T-helper 17 cell (primary cell): ENCODE measurements at regions not wholly inside any gene's neighbourhood (a gene's known extent, or its start where the extent isn't known, plus 50 kb on each side); places are given as distances from the start of the nearest gene placed in this dataset.

ENCODE experiments used
- ATAC-seq: fragments of 150-1000 bp; cut with Tn5 transposase; 2 replicates; pipeline ENCODE4 v1.10.0; 2021; ENCODE audit warnings: mild to moderate bottlenecking, moderate library complexity
- DNase-seq, 3 donors: peaks; one replicate each; pipeline versions ENCODE4 v3.0.0 to v3.0.0-alpha.2; 2020 to 2021
- H3K9me3 ChIP-seq: one replicate; pipeline ENCODE4 v1.7.0; 2013; ENCODE audit warnings: low read length, mild to moderate bottlenecking; ENCODE audit not compliant: control insufficient read depth, poor library complexity, severe bottlenecking
- H3K27ac Mint-ChIP-seq: one replicate; pipeline ENCODE4 v1.8.0; 2022; ENCODE audit warnings: mild to moderate bottlenecking, moderate library complexity, mixed read lengths
- H3K27me3 Mint-ChIP-seq: one replicate; pipeline ENCODE4 v1.8.0; 2022; ENCODE audit warnings: mixed read lengths
- H3K36me3 Mint-ChIP-seq: one replicate; pipeline ENCODE4 v1.8.0; 2022; ENCODE audit warnings: low read depth, mixed read lengths
- H3K4me1 Mint-ChIP-seq: one replicate; pipeline ENCODE4 v1.8.0; 2022; ENCODE audit warnings: mild to moderate bottlenecking, mixed read lengths
- H3K4me3 Mint-ChIP-seq: one replicate; pipeline ENCODE4 v1.8.0; 2022; ENCODE audit warnings: mild to moderate bottlenecking, moderate library complexity, mixed read lengths

- Mint-ChIP-seq H3K4me3 (no peak overlapping the region), H3K36me3 (peaks cover 2% of the 10 kb centered on the region), H3K27me3 (peaks cover 24% of the 10 kb centered on the region), H3K4me1 (no peaks in the 10 kb centered on the region), H3K27ac (no peak overlapping the region)
- no peaks in the 10 kb centered on the region for H3K9me3 ChIP-seq
- DNase-seq (no peak), ATAC-seq (no peak)
Measured at GRCh38 chr9:134495881-134496412, 145.7 kb upstream of the COL5A1 start.

- H3K36me3 Mint-ChIP-seq: peaks cover 2% of the 10 kb centered on the region
- ATAC-seq (no peak), DNase-seq (no peak)
- no peak overlapping the region for H3K4me3 Mint-ChIP-seq
- H3K9me3 ChIP-seq: no peaks in the 10 kb centered on the region
- H3K4me1 Mint-ChIP-seq: no peaks in the 10 kb centered on the region
- no peak overlapping the region for H3K27ac Mint-ChIP-seq
- peaks cover 24% of the 10 kb centered on the region for H3K27me3 Mint-ChIP-seq
Measured at GRCh38 chr9:134496413-134497282, 145.0 kb upstream of the COL5A1 start.

GRCh38 chr9:134497283-134497860, 144.2 kb upstream of the COL5A1 start:
- Mint-ChIP-seq H3K27me3 (peaks cover 27% of the 10 kb centered on the region), H3K4me3 (no peak overlapping the region), H3K27ac (no peak overlapping the region), H3K36me3 (peaks cover 2% of the 10 kb centered on the region), H3K4me1 (no peaks in the 10 kb centered on the region)
- no peaks in the 10 kb centered on the region for H3K9me3 ChIP-seq
- DNase-seq (no peak), ATAC-seq (no peak)

GRCh38 chr9:134498814-134499166, 142.8 kb upstream of the COL5A1 start:
- no peaks in the 10 kb centered on the region for H3K4me1 Mint-ChIP-seq
- no peaks in the 10 kb centered on the region for H3K36me3 Mint-ChIP-seq
- H3K9me3 ChIP-seq: no peaks in the 10 kb centered on the region
- no peak overlapping the region for H3K4me3 Mint-ChIP-seq
- DNase-seq (no peak), ATAC-seq (no peak)
- no peak overlapping the region for H3K27ac Mint-ChIP-seq
- peaks cover 25% of the 10 kb centered on the region for H3K27me3 Mint-ChIP-seq

- DNase-seq (no peak), ATAC-seq (no peak)
- H3K9me3 ChIP-seq: no peaks in the 10 kb centered on the region
- H3K36me3 Mint-ChIP-seq: peaks cover 2% of the 10 kb centered on the region
- peaks cover 36% of the 10 kb centered on the region for H3K27me3 Mint-ChIP-seq
- H3K4me3 Mint-ChIP-seq: no peak overlapping the region
- H3K27ac Mint-ChIP-seq: no peak overlapping the region
- H3K4me1 Mint-ChIP-seq: no peaks in the 10 kb centered on the region
Measured at GRCh38 chr9:134500931-134501760, 140.5 kb upstream of the COL5A1 start.

DNA sequence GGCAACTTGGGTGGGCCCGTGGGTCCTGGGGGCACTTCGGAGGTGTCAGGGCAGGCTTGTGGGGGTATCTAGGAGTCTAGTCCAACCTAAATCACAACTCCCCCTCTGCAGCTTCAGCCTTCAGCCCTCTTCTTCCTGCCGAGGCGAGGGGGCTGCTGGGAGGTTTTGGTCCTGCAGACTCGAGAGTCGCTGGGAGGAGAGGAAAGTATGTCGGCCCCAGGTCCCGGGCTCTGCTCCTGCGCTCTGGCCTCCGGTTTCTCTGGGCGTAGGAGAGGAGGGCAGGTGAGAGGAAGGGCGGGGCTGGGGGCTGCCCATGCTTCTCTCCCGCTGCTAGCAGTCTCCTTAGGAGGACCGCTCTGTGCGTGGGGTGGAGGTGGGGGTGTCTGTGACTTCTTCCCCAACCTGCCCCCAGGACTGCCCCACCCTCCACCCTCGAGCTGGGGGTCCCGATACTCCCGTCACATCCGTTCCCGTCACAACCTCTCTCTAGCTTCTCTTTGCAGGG, 139.8 kb upstream of the COL5A1 start:
- H3K9me3 ChIP-seq: no peaks in the 10 kb centered on the region
- Mint-ChIP-seq H3K4me3 (no peak overlapping the region), H3K27me3 (peaks cover 32% of the 10 kb centered on the region), H3K36me3 (peaks cover 2% of the 10 kb centered on the region), H3K27ac (no peak overlapping the region), H3K4me1 (no peaks in the 10 kb centered on the region)
- DNase-seq (no peak), ATAC-seq (no peak)

DNA sequence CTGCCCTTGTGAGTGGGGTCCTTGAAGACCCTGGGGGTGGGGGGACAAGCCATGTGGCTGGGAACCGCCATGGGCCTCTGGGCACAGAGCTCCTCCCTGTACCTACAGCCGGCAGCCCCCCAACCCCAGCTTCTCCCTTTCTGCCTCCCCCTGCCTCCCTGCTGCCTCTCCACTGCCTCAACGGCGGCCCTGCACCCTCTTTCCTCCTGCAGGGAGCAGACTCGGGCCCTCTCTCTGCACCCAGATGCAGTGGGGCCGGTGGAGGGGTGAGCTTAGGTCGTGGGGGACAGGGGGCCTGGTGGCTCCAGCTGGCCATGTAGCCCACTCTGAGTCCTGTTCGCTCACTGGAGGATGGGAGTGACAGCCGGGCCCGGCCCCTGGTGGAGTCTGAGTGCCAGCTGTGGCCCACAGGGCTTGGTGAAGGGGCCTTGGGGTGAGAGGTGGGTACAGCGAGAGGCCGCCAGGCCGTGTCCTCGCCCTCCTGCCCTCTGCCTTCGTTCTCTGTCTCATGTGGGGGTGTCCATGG, 139.3 kb upstream of the COL5A1 start:
- Mint-ChIP-seq H3K4me3 (no peak overlapping the region), H3K27me3 (peaks cover 29% of the 10 kb centered on the region), H3K36me3 (peaks cover 2% of the 10 kb centered on the region), H3K27ac (no peak overlapping the region), H3K4me1 (no peaks in the 10 kb centered on the region)
- no peak for DNase-seq
- no peak for ATAC-seq
- no peaks in the 10 kb centered on the region for H3K9me3 ChIP-seq

- no peak for ATAC-seq
- Mint-ChIP-seq H3K4me1 (no peaks in the 10 kb centered on the region), H3K27me3 (peaks cover 31% of the 10 kb centered on the region), H3K4me3 (no peak overlapping the region), H3K27ac (no peak overlapping the region), H3K36me3 (peaks cover 2% of the 10 kb centered on the region)
- H3K9me3 ChIP-seq: no peaks in the 10 kb centered on the region
- no peak for DNase-seq
Measured at GRCh38 chr9:134502809-134503211, 138.8 kb upstream of the COL5A1 start.

GRCh38 chr9:134503301-134504105, 138.1 kb upstream of the COL5A1 start:
- H3K4me1 Mint-ChIP-seq: no peaks in the 10 kb centered on the region

DNA sequence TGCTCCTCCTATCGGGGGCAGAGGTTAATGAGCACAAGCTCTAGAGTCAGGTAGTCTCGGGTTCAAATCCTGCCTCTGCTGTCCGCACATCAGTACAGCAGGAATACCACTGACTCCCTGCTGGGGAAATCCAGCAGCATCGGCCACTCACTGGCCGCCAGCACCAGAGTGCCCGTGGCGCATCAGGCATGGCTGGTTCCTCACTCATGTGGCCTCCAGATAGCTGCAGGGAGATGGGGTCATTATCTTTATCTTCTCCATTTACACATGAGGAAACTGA, 137.6 kb upstream of the COL5A1 start:
- H3K9me3 ChIP-seq: no peaks in the 10 kb centered on the region
- ATAC-seq: no peak

More at GRCh38 chr9:134503301-134504105, 138.1 kb upstream of the COL5A1 start:
- ATAC-seq (no peak), DNase-seq (no peak)
- H3K27ac Mint-ChIP-seq: no peak overlapping the region
- no peaks in the 10 kb centered on the region for H3K9me3 ChIP-seq
- no peak overlapping the region for H3K4me3 Mint-ChIP-seq
- peaks cover 38% of the 10 kb centered on the region for H3K27me3 Mint-ChIP-seq
- H3K36me3 Mint-ChIP-seq: peaks cover 2% of the 10 kb centered on the region

DNA sequence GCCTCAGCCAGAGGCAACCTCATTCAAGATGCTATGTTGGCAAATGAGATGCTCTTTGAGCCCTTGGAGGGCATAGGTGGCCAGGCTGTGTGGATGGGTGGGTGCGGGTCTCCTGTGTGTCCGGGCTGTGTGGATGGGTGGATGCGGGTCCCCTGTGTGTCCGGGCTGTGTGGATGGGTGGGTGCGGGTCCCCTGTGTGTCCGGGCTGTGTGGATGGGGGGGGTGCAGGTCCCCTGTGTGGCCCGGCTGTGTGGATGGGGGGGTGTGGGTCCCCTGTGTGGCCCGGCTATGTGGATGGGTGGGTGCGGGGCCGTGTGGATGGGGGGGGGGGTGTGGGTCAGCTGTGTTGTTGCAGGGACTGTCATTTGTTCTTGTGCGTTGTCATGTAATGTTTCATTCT, 136.6 kb upstream of the COL5A1 start:
- ATAC-seq (no peak), DNase-seq (no peak)
- Mint-ChIP-seq H3K4me3 (no peak overlapping the region), H3K36me3 (peaks cover 2% of the 10 kb centered on the region), H3K27ac (no peak overlapping the region), H3K4me1 (no peaks in the 10 kb centered on the region), H3K27me3 (peaks cover 52% of the 10 kb centered on the region)
- no peaks in the 10 kb centered on the region for H3K9me3 ChIP-seq

More for the DNA sequence above, 137.6 kb upstream of the COL5A1 start:
- Mint-ChIP-seq H3K4me3 (no peak overlapping the region), H3K36me3 (peaks cover 2% of the 10 kb centered on the region), H3K27ac (no peak overlapping the region), H3K27me3 (peaks cover 43% of the 10 kb centered on the region), H3K4me1 (no peaks in the 10 kb centered on the region)
- DNase-seq: no peak

GRCh38 chr9:134509281-134509680, 132.3 kb upstream of the COL5A1 start:
- H3K36me3 Mint-ChIP-seq: peaks cover 2% of the 10 kb centered on the region
- H3K4me1 Mint-ChIP-seq: no peaks in the 10 kb centered on the region
- H3K27ac Mint-ChIP-seq: no peak overlapping the region
- peaks cover 60% of the 10 kb centered on the region for H3K27me3 Mint-ChIP-seq
- H3K9me3 ChIP-seq: no peaks in the 10 kb centered on the region
- no peak overlapping the region for H3K4me3 Mint-ChIP-seq
- ATAC-seq: no peak
- DNase-seq: no peak
